HepG2 (cell line): ENCODE measurements at regions not wholly inside any gene's neighbourhood (a gene's known extent, or its start where the extent isn't known, plus 50 kb on each side); places are given as distances from the start of the nearest gene placed in this dataset.

Experiments
- CEBPB ChIP-seq: IDR thresholded peaks from 2 replicates; pipeline ENCODE4 v1.6.1; 2011; ENCODE audit warnings: low read depth, low read length, improper control_type of control experiment, borderline replicate concordance
- ERF ChIP-seq: IDR thresholded peaks from 2 replicates; pipeline ENCODE4 v1.6.1; 2018; ENCODE audit warnings: missing biosample characterization, missing genetic modification reagents
- FOSL1 ChIP-seq: sonication (generic); formaldehyde crosslinking; IDR thresholded peaks from 2 replicates; pipeline ENCODE4 v1.9.0; 2021; ENCODE audit warnings: missing genetic modification reagents, borderline replicate concordance
- FOXK2 ChIP-seq: fragments of 450-650 bp; IDR thresholded peaks from 2 replicates; pipeline ENCODE4 v1.6.1; 2016
- HMG20A ChIP-seq: IDR thresholded peaks from 2 replicates; pipeline ENCODE4 v1.6.1; 2016; ENCODE audit warnings: borderline replicate concordance
- LCORL ChIP-seq, 2 experiments: fragments of 450-650 bp in 1 of 2; sonication (generic) in 1 of 2; formaldehyde crosslinking in 1 of 2; IDR thresholded peaks; 2 replicates each; pipeline versions ENCODE4 v1.5.0 to v1.6.1; 2017 to 2020; ENCODE audit warnings: antibody characterized with exemption in 1 of 2, missing genetic modification reagents in 1 of 2
- MTA3 ChIP-seq: sonication (generic); formaldehyde crosslinking; IDR thresholded peaks from 2 replicates; pipeline ENCODE4 v1.4.0; 2020; ENCODE audit warnings: missing genetic modification reagents
- MYC ChIP-seq: sonication (generic); formaldehyde crosslinking; IDR thresholded peaks from 2 replicates; pipeline ENCODE4 v1.9.0; 2021; ENCODE audit warnings: missing genetic modification reagents, borderline replicate concordance
- NONO ChIP-seq, 2 experiments: fragments of 450-650 bp in 1 of 2; sonication (generic) in 1 of 2; formaldehyde crosslinking in 1 of 2; IDR thresholded peaks in 1 of 2; conservative IDR thresholded peaks in 1 of 2; 2 replicates each; pipeline versions ENCODE4 v1.6.1 to v1.8.0; 2017 to 2022; ENCODE audit warnings: mild to moderate bottlenecking in 1 of 2, missing genetic modification reagents in 1 of 2, moderate library complexity in 1 of 2
- PAXIP1 ChIP-seq: sonication (generic); formaldehyde crosslinking; conservative IDR thresholded peaks from 2 replicates; pipeline ENCODE4 v1.4.0; 2020; ENCODE audit warnings: mild to moderate bottlenecking, missing genetic modification reagents, moderate library complexity
- POLR2A ChIP-seq, 2 experiments: IDR thresholded peaks; 2 replicates each; pipeline ENCODE4 v1.6.1; 2011; ENCODE audit warnings: low read depth in 2 of 2, low read length in 2 of 2, mild to moderate bottlenecking in 1 of 2, moderate library complexity in 1 of 2; ENCODE audit not compliant: insufficient read depth in 1 of 2
- RXRA ChIP-seq: sonication (generic); formaldehyde crosslinking; IDR thresholded peaks from 2 replicates; pipeline ENCODE4 v1.5.1; 2020; ENCODE audit warnings: missing genetic modification reagents
- SMARCE1 ChIP-seq: fragments of 450-650 bp; IDR thresholded peaks from 2 replicates; pipeline ENCODE4 v1.6.1; 2017; ENCODE audit warnings: borderline replicate concordance
- SP140L ChIP-seq: sonication (generic); formaldehyde crosslinking; IDR thresholded peaks from 2 replicates; pipeline ENCODE4 v1.4.0; 2020; ENCODE audit warnings: missing genetic modification reagents, borderline replicate concordance
- ZBED4 ChIP-seq: sonication (generic); formaldehyde crosslinking; IDR thresholded peaks from 2 replicates; pipeline ENCODE4 v1.4.0; 2020; ENCODE audit warnings: missing genetic modification reagents, borderline replicate concordance
- ZNF101 ChIP-seq: sonication (generic); formaldehyde crosslinking; IDR thresholded peaks from 2 replicates; pipeline ENCODE4 v1.4.0; 2020; ENCODE audit warnings: mild to moderate bottlenecking, low read depth, missing genetic modification reagents, borderline replicate concordance
- ZNF282 ChIP-seq: fragments of 450-650 bp; IDR thresholded peaks from 2 replicates; pipeline ENCODE4 v1.6.1; 2018; ENCODE audit not compliant: partially characterized antibody
- ZNF572 ChIP-seq: sonication (generic); formaldehyde crosslinking; IDR thresholded peaks from 2 replicates; pipeline ENCODE4 v1.5.1; 2020; ENCODE audit warnings: mild to moderate bottlenecking, missing genetic modification reagents
- ZNF619 ChIP-seq: sonication (generic); formaldehyde crosslinking; IDR thresholded peaks from 2 replicates; pipeline ENCODE4 v1.4.0; 2020; ENCODE audit warnings: mild to moderate bottlenecking, missing genetic modification reagents
- ZNF660 ChIP-seq: sonication (generic); formaldehyde crosslinking; IDR thresholded peaks from 2 replicates; pipeline ENCODE4 v1.5.1; 2020; ENCODE audit warnings: mild to moderate bottlenecking, low read depth, missing genetic modification reagents, borderline replicate concordance
- ZNF816 ChIP-seq: sonication (generic); formaldehyde crosslinking; IDR thresholded peaks from 2 replicates; pipeline ENCODE4 v1.8.0; 2022; ENCODE audit warnings: missing genetic modification reagents, mild to moderate bottlenecking, borderline replicate concordance

GRCh38 chr10:4661511-4662255 lies 164.3 kb upstream of the AKR1E2 start (continued):
- no peak for TF ChIP-seq ZBED4 (CRISPR knock-in tag)
- no peak for TF ChIP-seq ZNF101 (CRISPR knock-in tag)
- TF ChIP-seq FOSL1 (CRISPR knock-in tag) = no peak
- peak; percentile 66 for TF ChIP-seq PAXIP1
- peak; percentile 52; the same call in 1 of the 2 replicates for TF ChIP-seq ERF (CRISPR knock-in tag)
- TF ChIP-seq FOXK2 = peak; percentile 38; the same call in 1 of the 2 replicates
- TF ChIP-seq SMARCE1 = no peak
- no peak for TF ChIP-seq ZNF619 (CRISPR knock-in tag)
- no peak for TF ChIP-seq RXRA (CRISPR knock-in tag)
- no peak for TF ChIP-seq ZNF282
- TF ChIP-seq SP140L = no peak
- TF ChIP-seq ZNF816 (CRISPR knock-in tag) = no peak
- no peak for TF ChIP-seq ZNF572 (CRISPR knock-in tag)
- TF ChIP-seq MYC = peak; percentile 33; the same call in 1 of the 2 replicates
- peak; percentile 9; the same call in 1 of the 2 replicates for TF ChIP-seq CEBPB
- no peak for TF ChIP-seq POLR2A (IDR thresholded peaks at IDR 0.05; ENCODE audit: insufficient read depth in 1 of 2, low read depth in 2 of 2, low read length in 2 of 2)
- TF ChIP-seq ZNF660 (CRISPR knock-in tag) = no peak
- no peak for TF ChIP-seq LCORL (IDR thresholded peaks at IDR 0.05)
- TF ChIP-seq LCORL (CRISPR knock-in tag; IDR thresholded peaks at IDR 0.05) = 0 out of 2 replicates have a peak, but pooled peaks have one; percentile 44
- TF ChIP-seq NONO (IDR thresholded peaks at IDR 0.05) = no peak
- TF ChIP-seq NONO (CRISPR knock-in tag; conservative IDR thresholded peaks at IDR 0.05) = no peak
- no peak for TF ChIP-seq MTA3 (CRISPR knock-in tag)
- peak; percentile 38; the same call in 1 of the 2 replicates for TF ChIP-seq HMG20A (CRISPR knock-in tag)
